ENCODE measurements at regions not wholly inside any gene's neighbourhood (a gene's known extent, or its start where the extent isn't known, plus 50 kb on each side); places are given as distances from the start of the nearest gene placed in this dataset.

- no peak for ATAC-seq
- in situ Hi-C loops (cut with HindIII; ENCODE audit: low pct_unique_long_range_greater_than_20kb, low sequenced_read_pairs) (no loop called here), intact Hi-C loops (cut with micrococcal nuclease; ENCODE audit: unreplicated experiment) (no loop called here)
- no peak for DNase-seq (ENCODE audit: low read depth, low spot score)
- ChIA-PET CTCF (interaction anchor here (0.6 kb wide), 3 partner anchors 90 to 710 kb away, joined by 3 to 7 read pairs (median 5); no protein-coding TSS in a partner anchor), POLR2A (no interaction called here)
- H3K4me1 ChIP-seq (ENCODE audit: control insufficient read depth, insufficient read depth, low read length): no peaks in the 10 kb centered on the region
- H3K9me3 ChIP-seq (ENCODE audit: control insufficient read depth, insufficient read depth, low read depth, low read length): no peaks in the 10 kb centered on the region
- no peak for TF ChIP-seq TCF7L2 (IDR thresholded peaks at IDR 0.05; ENCODE audit: low read depth, low read length)
- TF ChIP-seq, protein P1, sequence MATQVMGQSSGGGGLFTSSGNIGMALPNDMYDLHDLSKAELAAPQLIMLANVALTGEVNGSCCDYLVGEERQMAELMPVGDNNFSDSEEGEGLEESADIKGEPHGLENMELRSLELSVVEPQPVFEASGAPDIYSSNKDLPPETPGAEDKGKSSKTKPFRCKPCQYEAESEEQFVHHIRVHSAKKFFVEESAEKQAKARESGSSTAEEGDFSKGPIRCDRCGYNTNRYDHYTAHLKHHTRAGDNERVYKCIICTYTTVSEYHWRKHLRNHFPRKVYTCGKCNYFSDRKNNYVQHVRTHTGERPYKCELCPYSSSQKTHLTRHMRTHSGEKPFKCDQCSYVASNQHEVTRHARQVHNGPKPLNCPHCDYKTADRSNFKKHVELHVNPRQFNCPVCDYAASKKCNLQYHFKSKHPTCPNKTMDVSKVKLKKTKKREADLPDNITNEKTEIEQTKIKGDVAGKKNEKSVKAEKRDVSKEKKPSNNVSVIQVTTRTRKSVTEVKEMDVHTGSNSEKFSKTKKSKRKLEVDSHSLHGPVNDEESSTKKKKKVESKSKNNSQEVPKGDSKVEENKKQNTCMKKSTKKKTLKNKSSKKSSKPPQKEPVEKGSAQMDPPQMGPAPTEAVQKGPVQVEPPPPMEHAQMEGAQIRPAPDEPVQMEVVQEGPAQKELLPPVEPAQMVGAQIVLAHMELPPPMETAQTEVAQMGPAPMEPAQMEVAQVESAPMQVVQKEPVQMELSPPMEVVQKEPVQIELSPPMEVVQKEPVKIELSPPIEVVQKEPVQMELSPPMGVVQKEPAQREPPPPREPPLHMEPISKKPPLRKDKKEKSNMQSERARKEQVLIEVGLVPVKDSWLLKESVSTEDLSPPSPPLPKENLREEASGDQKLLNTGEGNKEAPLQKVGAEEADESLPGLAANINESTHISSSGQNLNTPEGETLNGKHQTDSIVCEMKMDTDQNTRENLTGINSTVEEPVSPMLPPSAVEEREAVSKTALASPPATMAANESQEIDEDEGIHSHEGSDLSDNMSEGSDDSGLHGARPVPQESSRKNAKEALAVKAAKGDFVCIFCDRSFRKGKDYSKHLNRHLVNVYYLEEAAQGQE (IDR thresholded peaks at IDR 0.05; ENCODE audit: insufficient read depth in 1 of 2, low read depth in 2 of 2, low read length in 1 of 2): no peak
- no peak for TF ChIP-seq POLR2AphosphoS5 (IDR thresholded peaks at IDR 0.05; ENCODE audit: low read depth, low read length)
- TF ChIP-seq SIN3A (IDR thresholded peaks at IDR 0.05; ENCODE audit: borderline replicate concordance, insufficient read depth, low read depth, low read length): no peak
- TF ChIP-seq, protein P2, sequence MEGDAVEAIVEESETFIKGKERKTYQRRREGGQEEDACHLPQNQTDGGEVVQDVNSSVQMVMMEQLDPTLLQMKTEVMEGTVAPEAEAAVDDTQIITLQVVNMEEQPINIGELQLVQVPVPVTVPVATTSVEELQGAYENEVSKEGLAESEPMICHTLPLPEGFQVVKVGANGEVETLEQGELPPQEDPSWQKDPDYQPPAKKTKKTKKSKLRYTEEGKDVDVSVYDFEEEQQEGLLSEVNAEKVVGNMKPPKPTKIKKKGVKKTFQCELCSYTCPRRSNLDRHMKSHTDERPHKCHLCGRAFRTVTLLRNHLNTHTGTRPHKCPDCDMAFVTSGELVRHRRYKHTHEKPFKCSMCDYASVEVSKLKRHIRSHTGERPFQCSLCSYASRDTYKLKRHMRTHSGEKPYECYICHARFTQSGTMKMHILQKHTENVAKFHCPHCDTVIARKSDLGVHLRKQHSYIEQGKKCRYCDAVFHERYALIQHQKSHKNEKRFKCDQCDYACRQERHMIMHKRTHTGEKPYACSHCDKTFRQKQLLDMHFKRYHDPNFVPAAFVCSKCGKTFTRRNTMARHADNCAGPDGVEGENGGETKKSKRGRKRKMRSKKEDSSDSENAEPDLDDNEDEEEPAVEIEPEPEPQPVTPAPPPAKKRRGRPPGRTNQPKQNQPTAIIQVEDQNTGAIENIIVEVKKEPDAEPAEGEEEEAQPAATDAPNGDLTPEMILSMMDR (IDR thresholded peaks at IDR 0.05): no peak
- no peak overlapping the region for H3K27ac ChIP-seq (ENCODE audit: low read length)
- no peaks in the 10 kb centered on the region for H3K27me3 ChIP-seq (ENCODE audit: control insufficient read depth, insufficient read depth, low read length)
- no peak overlapping the region for H3K4me3 ChIP-seq (ENCODE audit: low read depth in 2 of 2, low read length in 2 of 2)
- no peaks in the 10 kb centered on the region for H3K36me3 ChIP-seq (ENCODE audit: control insufficient read depth, insufficient read depth, low read length)
- no TSS peak for BruUV-seq (replicated peaks)
Observed at GRCh38 chr6:44702292-44702691, 314.8 kb downstream of the CDC5L start.

DNA sequence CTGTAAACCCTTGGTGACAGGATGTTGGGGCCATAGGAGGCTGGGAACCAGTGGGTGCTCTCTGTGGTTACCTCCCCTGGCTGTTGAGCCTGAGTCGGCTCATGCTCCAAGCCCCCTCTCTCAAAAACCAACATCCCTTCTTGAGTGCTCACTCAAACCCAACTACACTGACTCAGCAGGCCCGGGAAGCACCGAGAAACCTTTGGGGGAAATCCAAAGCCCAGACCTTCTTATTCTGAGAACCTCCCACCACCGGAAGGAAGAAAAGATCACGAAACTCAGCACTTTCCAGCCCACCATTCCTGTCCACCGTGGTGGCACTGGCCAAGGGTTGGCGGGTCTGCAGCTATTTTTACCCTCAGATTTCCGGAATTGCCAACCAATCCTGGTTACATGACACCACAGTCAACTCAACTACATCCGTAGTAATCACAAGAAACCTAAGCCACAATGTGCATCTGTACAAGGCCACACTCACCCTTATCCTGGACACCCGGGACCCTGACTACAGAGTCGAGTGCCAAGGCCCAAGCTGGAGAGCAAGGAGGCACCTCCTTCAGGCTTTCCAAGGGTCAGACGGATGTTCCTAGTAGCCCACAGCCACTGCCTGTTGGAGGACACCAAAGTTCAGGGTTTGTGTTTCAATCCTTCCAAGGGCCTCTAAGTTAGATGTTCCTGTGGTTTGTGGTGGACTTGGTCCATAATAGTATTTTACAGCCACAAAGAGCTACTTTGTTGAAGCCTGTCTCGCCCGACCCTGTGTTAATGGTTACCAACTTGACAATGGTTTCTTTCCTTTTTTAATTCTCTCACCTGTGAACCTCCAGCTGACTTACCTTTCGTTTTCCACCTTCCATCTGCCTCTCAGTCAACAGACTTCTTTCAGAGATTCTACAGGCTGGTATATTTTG lies 317.0 kb downstream of the CDC5L start:
- POLR2A ChIA-PET: no interaction called here
- BruUV-seq (replicated peaks): no TSS peak
- Histone ChIP-seq H3K36me3 (ENCODE audit: control insufficient read depth, insufficient read depth, low read length) (no peaks in the 10 kb centered on the region), H3K9me3 (ENCODE audit: control insufficient read depth, insufficient read depth, low read depth, low read length) (no peaks in the 10 kb centered on the region), H3K27ac (ENCODE audit: low read length) (no peak overlapping the region), H3K4me1 (ENCODE audit: control insufficient read depth, insufficient read depth, low read length) (no peaks in the 10 kb centered on the region), H3K27me3 (ENCODE audit: control insufficient read depth, insufficient read depth, low read length) (no peaks in the 10 kb centered on the region), H3K4me3 (ENCODE audit: low read depth in 2 of 2, low read length in 2 of 2) (no peak overlapping the region)
- in situ Hi-C loops (cut with HindIII; ENCODE audit: low pct_unique_long_range_greater_than_20kb, low sequenced_read_pairs): no loop called here
- TF ChIP-seq, protein P2 (IDR thresholded peaks at IDR 0.05): no peak
- TF ChIP-seq SIN3A (IDR thresholded peaks at IDR 0.05; ENCODE audit: borderline replicate concordance, insufficient read depth, low read depth, low read length) (no peak), POLR2AphosphoS5 (IDR thresholded peaks at IDR 0.05; ENCODE audit: low read depth, low read length) (no peak), TCF7L2 (IDR thresholded peaks at IDR 0.05; ENCODE audit: low read depth, low read length) (no peak)
- TF ChIP-seq, protein P1 (IDR thresholded peaks at IDR 0.05; ENCODE audit: insufficient read depth in 1 of 2, low read depth in 2 of 2, low read length in 1 of 2): no peak
- DNase-seq (ENCODE audit: low read depth, low spot score) (no peak), ATAC-seq (no peak)
- CTCF ChIA-PET: no interaction called here
- intact Hi-C loops (cut with micrococcal nuclease; ENCODE audit: unreplicated experiment): no loop called here
